Rectal smooth muscle tissue (tissue), 1 donor: ENCODE measurements at regions not wholly inside any gene's neighbourhood (a gene's known extent, or its start where the extent isn't known, plus 50 kb on each side); places are given as distances from the start of the nearest gene placed in this dataset.

Source experiments
- H3K27ac ChIP-seq: one replicate; pipeline ENCODE4 v1.7.0; 2013; ENCODE audit warnings: low read depth, low read length, inconsistent platforms
- H3K27me3 ChIP-seq: one replicate; pipeline ENCODE4 v1.7.0; 2013; ENCODE audit warnings: low read length; ENCODE audit not compliant: control insufficient read depth, insufficient read depth
- H3K36me3 ChIP-seq: one replicate; pipeline ENCODE4 v1.7.0; 2013; ENCODE audit warnings: low read length; ENCODE audit not compliant: control insufficient read depth, insufficient read depth
- H3K4me1 ChIP-seq: one replicate; pipeline ENCODE4 v1.7.0; 2013; ENCODE audit warnings: low read length; ENCODE audit not compliant: control insufficient read depth, insufficient read depth
- H3K4me3 ChIP-seq: one replicate; pipeline ENCODE4 v1.7.0; 2013; ENCODE audit warnings: low read length
- H3K9ac ChIP-seq: one replicate; pipeline ENCODE4 v1.7.0; 2013; ENCODE audit warnings: low read length

- H3K4me3 ChIP-seq, result no peak overlapping the region
- H3K27ac ChIP-seq, result no peak overlapping the region
- H3K4me1 ChIP-seq, result no peaks in the 10 kb centered on the region
- no peaks in the 10 kb centered on the region for H3K27me3 ChIP-seq
- H3K9ac ChIP-seq, result no peak overlapping the region
- no peaks in the 10 kb centered on the region for H3K36me3 ChIP-seq
Measured at GRCh38 chr14:86897224-86897623, 1095.8 kb downstream of the GALC start.

- Histone ChIP-seq H3K9ac (no peak overlapping the region), H3K36me3 (no peaks in the 10 kb centered on the region), H3K4me3 (no peak overlapping the region), H3K4me1 (no peaks in the 10 kb centered on the region), H3K27ac (no peak overlapping the region), H3K27me3 (no peaks in the 10 kb centered on the region)
Measured at GRCh38 chr14:86896701-86897100, 1096.3 kb downstream of the GALC start.

- Histone ChIP-seq H3K27ac (no peak overlapping the region), H3K4me3 (no peak overlapping the region), H3K27me3 (no peaks in the 10 kb centered on the region), H3K36me3 (no peaks in the 10 kb centered on the region), H3K4me1 (no peaks in the 10 kb centered on the region), H3K9ac (no peak overlapping the region)
Measured at GRCh38 chr14:86892152-86892956, 1100.6 kb downstream of the GALC start.

- Histone ChIP-seq H3K4me3 (no peak overlapping the region), H3K36me3 (no peaks in the 10 kb centered on the region), H3K4me1 (no peaks in the 10 kb centered on the region), H3K27me3 (no peaks in the 10 kb centered on the region), H3K27ac (no peak overlapping the region), H3K9ac (no peak overlapping the region)
Measured at GRCh38 chr14:86885280-86885679, 1107.7 kb downstream of the GALC start.

- Histone ChIP-seq H3K9ac (no peak overlapping the region), H3K27ac (no peak overlapping the region), H3K27me3 (no peaks in the 10 kb centered on the region), H3K4me1 (no peaks in the 10 kb centered on the region), H3K4me3 (no peak overlapping the region), H3K36me3 (no peaks in the 10 kb centered on the region)
Measured at GRCh38 chr14:86884498-86884897, 1108.5 kb downstream of the GALC start.

GRCh38 chr14:86882818-86883217 is 1110.2 kb downstream of the GALC start:
- Histone ChIP-seq H3K27ac (no peak overlapping the region), H3K4me3 (no peak overlapping the region), H3K4me1 (no peaks in the 10 kb centered on the region), H3K9ac (no peak overlapping the region), H3K27me3 (no peaks in the 10 kb centered on the region), H3K36me3 (no peaks in the 10 kb centered on the region)

GRCh38 chr14:86865934-86866333 is 1127.0 kb downstream of the GALC start:
- no peak overlapping the region for H3K27ac ChIP-seq
- H3K4me1 ChIP-seq, result no peaks in the 10 kb centered on the region
- no peak overlapping the region for H3K9ac ChIP-seq
- no peaks in the 10 kb centered on the region for H3K27me3 ChIP-seq
- no peak overlapping the region for H3K4me3 ChIP-seq
- no peaks in the 10 kb centered on the region for H3K36me3 ChIP-seq

GRCh38 chr14:86858591-86858990 is 1134.4 kb downstream of the GALC start:
- no peaks in the 10 kb centered on the region for H3K4me1 ChIP-seq
- H3K27me3 ChIP-seq, result no peaks in the 10 kb centered on the region
- no peak overlapping the region for H3K9ac ChIP-seq
- H3K4me3 ChIP-seq, result no peak overlapping the region
- no peaks in the 10 kb centered on the region for H3K36me3 ChIP-seq
- H3K27ac ChIP-seq, result no peak overlapping the region

- Histone ChIP-seq H3K36me3 (no peaks in the 10 kb centered on the region), H3K27ac (no peak overlapping the region), H3K27me3 (no peaks in the 10 kb centered on the region), H3K4me1 (no peaks in the 10 kb centered on the region), H3K4me3 (no peak overlapping the region), H3K9ac (no peak overlapping the region)
Measured at GRCh38 chr14:86858031-86858430, 1135.0 kb downstream of the GALC start.

- Histone ChIP-seq H3K9ac (no peak overlapping the region), H3K27me3 (no peaks in the 10 kb centered on the region), H3K4me1 (no peaks in the 10 kb centered on the region), H3K36me3 (no peaks in the 10 kb centered on the region), H3K27ac (no peak overlapping the region), H3K4me3 (no peak overlapping the region)
Measured at GRCh38 chr14:86852530-86852929, 1140.5 kb downstream of the GALC start.

GRCh38 chr14:86847140-86847539 is 1145.8 kb downstream of the GALC start:
- H3K27me3 ChIP-seq, result no peaks in the 10 kb centered on the region
- H3K4me1 ChIP-seq, result no peaks in the 10 kb centered on the region
- H3K36me3 ChIP-seq, result no peaks in the 10 kb centered on the region
- no peak overlapping the region for H3K27ac ChIP-seq
- no peak overlapping the region for H3K4me3 ChIP-seq
- H3K9ac ChIP-seq, result no peak overlapping the region

GRCh38 chr14:86838363-86838762 is 1154.6 kb downstream of the GALC start:
- no peak overlapping the region for H3K9ac ChIP-seq
- H3K4me1 ChIP-seq, result no peaks in the 10 kb centered on the region
- no peak overlapping the region for H3K4me3 ChIP-seq
- H3K27me3 ChIP-seq, result no peaks in the 10 kb centered on the region
- no peak overlapping the region for H3K27ac ChIP-seq
- H3K36me3 ChIP-seq, result no peaks in the 10 kb centered on the region

- Histone ChIP-seq H3K27ac (no peak overlapping the region), H3K9ac (no peak overlapping the region), H3K27me3 (no peaks in the 10 kb centered on the region), H3K36me3 (no peaks in the 10 kb centered on the region), H3K4me3 (no peak overlapping the region), H3K4me1 (no peaks in the 10 kb centered on the region)
Measured at GRCh38 chr14:86826661-86827060, 1166.3 kb downstream of the GALC start.
